GM18868 (cell line): ENCODE measurements at regions not wholly inside any gene's neighbourhood (a gene's known extent, or its start where the extent isn't known, plus 50 kb on each side); places are given as distances from the start of the nearest gene placed in this dataset.
"Not testable (repeated sequence)": the region's sequence is repeated elsewhere in the genome, so short reads cannot be mapped to it uniquely, and the experiment has no call there.

Experiments used
- ATAC-seq: cut with Tn5 transposase; IDR thresholded peaks from one replicate; pipeline ENCODE4 v1.9.1; 2021; ENCODE audit warnings: mild to moderate bottlenecking, moderate library complexity; ENCODE audit not compliant: unreplicated experiment

- ATAC-seq: no peak
These were observed 55.4 kb downstream of the CTSL start for GRCh38 chr9:87781331-87781730.

GRCh38 chr9:87783180-87783579 lies 57.3 kb downstream of the CTSL start:
- no peak for ATAC-seq

GRCh38 chr9:87785315-87785970 lies 59.5 kb downstream of the CTSL start:
- not testable (repeated sequence) for ATAC-seq

GRCh38 chr9:87786423-87786822 lies 60.5 kb downstream of the CTSL start:
- ATAC-seq: no peak

GRCh38 chr9:87786876-87787275 lies 61.0 kb downstream of the CTSL start:
- no peak for ATAC-seq

- no peak for ATAC-seq
These were observed 61.8 kb downstream of the CTSL start for GRCh38 chr9:87787735-87788134.

- peak; percentile 93 for ATAC-seq
These were observed 66.9 kb downstream of the CTSL start for GRCh38 chr9:87792831-87793288.

- no peak for ATAC-seq
These were observed 67.4 kb downstream of the CTSL start for GRCh38 chr9:87793292-87793691.

- ATAC-seq: no peak
These were observed 69.3 kb downstream of the CTSL start for GRCh38 chr9:87795178-87795577.

- no peak for ATAC-seq
These were observed 70.3 kb downstream of the CTSL start for GRCh38 chr9:87796196-87796595.

- ATAC-seq: no peak
These were observed 72.4 kb downstream of the CTSL start for GRCh38 chr9:87798261-87798833.

- ATAC-seq: no peak
These were observed 73.6 kb downstream of the CTSL start for GRCh38 chr9:87799503-87799902.

- ATAC-seq: no peak
These were observed 74.5 kb downstream of the CTSL start for GRCh38 chr9:87800456-87800855.

GRCh38 chr9:87801013-87801412 lies 75.1 kb downstream of the CTSL start:
- no peak for ATAC-seq

- ATAC-seq: no peak
These were observed 77.2 kb downstream of the CTSL start for GRCh38 chr9:87803166-87803565.

GRCh38 chr9:87803623-87804345 lies 77.9 kb downstream of the CTSL start:
- no peak for ATAC-seq

GRCh38 chr9:87805259-87805658 lies 77.4 kb upstream of the SPATA31E1 start:
- ATAC-seq: no peak

GRCh38 chr9:87810008-87810407 lies 72.7 kb upstream of the SPATA31E1 start:
- no peak for ATAC-seq

GRCh38 chr9:87810679-87811178 lies 71.9 kb upstream of the SPATA31E1 start:
- ATAC-seq: no peak

- ATAC-seq: no peak
These were observed 70.1 kb upstream of the SPATA31E1 start for GRCh38 chr9:87812375-87813118.

GRCh38 chr9:87813119-87813463 lies 69.6 kb upstream of the SPATA31E1 start:
- ATAC-seq: no peak
